ENCODE measurements at regions not wholly inside any gene's neighbourhood (a gene's known extent, or its start where the extent isn't known, plus 50 kb on each side); places are given as distances from the start of the nearest gene placed in this dataset.

DNA sequence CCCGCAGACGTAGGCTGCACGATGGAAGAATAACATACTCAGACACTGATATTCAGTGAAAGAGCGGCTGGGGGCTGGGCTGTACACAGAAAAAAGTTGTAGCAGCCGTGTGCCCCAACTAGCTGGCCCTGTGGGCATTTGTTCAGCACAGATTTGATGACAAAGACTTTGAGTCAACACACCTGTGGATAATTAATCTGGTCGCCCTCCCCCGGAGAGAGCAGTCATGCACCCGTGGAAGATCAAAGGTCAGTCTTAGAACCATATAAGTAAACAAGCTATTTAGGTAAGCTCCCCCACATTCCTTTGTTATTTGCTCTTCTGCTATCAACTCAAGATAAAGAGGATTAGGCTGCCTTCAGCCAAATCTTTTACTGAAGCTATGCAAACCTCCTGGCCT, 148.4 kb upstream of the HMCN1 start:
- H3K9me3 Mint-ChIP-seq: peaks cover 55% of the 10 kb centered on the region
- no peaks in the 10 kb centered on the region for H3K4me1 Mint-ChIP-seq
- H3K36me3 Mint-ChIP-seq (ENCODE audit: low read depth): peaks cover 16% of the 10 kb centered on the region
- TF ChIP-seq, protein P1, sequence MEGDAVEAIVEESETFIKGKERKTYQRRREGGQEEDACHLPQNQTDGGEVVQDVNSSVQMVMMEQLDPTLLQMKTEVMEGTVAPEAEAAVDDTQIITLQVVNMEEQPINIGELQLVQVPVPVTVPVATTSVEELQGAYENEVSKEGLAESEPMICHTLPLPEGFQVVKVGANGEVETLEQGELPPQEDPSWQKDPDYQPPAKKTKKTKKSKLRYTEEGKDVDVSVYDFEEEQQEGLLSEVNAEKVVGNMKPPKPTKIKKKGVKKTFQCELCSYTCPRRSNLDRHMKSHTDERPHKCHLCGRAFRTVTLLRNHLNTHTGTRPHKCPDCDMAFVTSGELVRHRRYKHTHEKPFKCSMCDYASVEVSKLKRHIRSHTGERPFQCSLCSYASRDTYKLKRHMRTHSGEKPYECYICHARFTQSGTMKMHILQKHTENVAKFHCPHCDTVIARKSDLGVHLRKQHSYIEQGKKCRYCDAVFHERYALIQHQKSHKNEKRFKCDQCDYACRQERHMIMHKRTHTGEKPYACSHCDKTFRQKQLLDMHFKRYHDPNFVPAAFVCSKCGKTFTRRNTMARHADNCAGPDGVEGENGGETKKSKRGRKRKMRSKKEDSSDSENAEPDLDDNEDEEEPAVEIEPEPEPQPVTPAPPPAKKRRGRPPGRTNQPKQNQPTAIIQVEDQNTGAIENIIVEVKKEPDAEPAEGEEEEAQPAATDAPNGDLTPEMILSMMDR (IDR thresholded peaks at IDR 0.05): no peak
- no peak overlapping the region for H3K27ac Mint-ChIP-seq
- no peaks in the 10 kb centered on the region for H3K27me3 Mint-ChIP-seq (ENCODE audit: low read depth, poor library complexity)
- DNase-seq: no peak
- H3K4me3 Mint-ChIP-seq: no peak overlapping the region

DNA sequence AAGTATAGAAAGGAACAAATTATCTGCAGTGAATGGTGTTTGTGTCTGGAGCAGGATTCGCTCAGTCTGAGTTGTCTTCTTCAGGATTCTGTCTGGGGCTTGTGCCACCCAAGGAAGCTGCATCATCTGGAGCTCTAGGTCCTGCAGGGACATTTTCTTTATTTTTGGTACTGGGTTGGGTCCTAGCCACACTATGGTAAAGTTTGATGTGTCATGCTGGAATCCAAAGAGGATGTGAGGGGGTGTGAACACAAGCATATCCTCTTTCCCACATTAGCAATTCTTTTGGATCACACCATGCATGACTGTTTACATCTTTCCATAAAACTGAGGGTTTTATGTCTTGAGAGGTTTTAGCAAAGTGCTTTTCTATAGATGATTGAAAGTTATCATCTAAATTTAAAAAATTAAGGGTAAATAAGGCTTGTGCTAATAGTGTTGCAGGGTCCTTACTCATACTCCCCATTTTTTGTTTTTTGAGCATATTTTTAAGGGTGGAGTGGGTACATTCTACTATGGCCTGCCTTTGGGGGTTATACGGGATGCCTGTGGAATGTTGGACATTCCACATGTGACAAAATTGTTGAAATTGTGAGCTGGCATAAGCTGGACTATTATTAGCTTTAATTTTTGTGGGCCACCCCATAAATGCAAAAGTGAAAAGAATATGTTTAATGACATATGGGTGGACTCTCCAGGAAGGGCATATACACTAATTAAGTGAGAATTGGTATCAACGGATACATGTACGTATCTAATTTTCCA, 152.0 kb upstream of the HMCN1 start:
- TF ChIP-seq, protein P1 (IDR thresholded peaks at IDR 0.05): no peak
- no peaks in the 10 kb centered on the region for H3K4me1 Mint-ChIP-seq
- no peak overlapping the region for H3K4me3 Mint-ChIP-seq
- peaks cover 24% of the 10 kb centered on the region for H3K36me3 Mint-ChIP-seq (ENCODE audit: low read depth)
- no peaks in the 10 kb centered on the region for H3K27me3 Mint-ChIP-seq (ENCODE audit: low read depth, poor library complexity)
- no peak overlapping the region for H3K27ac Mint-ChIP-seq
- DNase-seq: no peak
- H3K9me3 Mint-ChIP-seq: peaks cover 90% of the 10 kb centered on the region

DNA sequence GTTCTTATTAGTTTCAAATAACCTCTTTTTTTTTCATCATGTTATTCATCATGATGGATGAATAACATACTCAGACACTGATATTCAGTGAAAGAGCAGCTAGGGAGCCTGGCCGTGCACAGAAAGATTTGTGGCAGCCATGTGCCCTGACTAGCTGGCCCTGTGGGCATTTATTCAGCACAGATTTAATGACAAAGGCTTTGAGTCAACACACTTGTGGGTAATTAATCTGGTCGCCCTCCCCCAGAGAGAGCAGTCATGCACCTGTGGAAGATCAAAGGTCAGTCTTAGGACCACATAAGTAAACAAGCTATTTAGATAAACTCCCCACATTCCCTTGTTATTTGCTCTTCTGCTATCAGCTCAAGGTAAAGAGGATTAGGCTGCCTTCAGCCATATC, 153.2 kb upstream of the HMCN1 start:
- H3K36me3 Mint-ChIP-seq (ENCODE audit: low read depth): peaks cover 20% of the 10 kb centered on the region
- TF ChIP-seq, protein P1 (IDR thresholded peaks at IDR 0.05): no peak
- no peaks in the 10 kb centered on the region for H3K27me3 Mint-ChIP-seq (ENCODE audit: low read depth, poor library complexity)
- H3K27ac Mint-ChIP-seq: no peak overlapping the region
- H3K4me3 Mint-ChIP-seq: no peak overlapping the region
- DNase-seq: no peak
- H3K9me3 Mint-ChIP-seq: peaks cover 86% of the 10 kb centered on the region
- H3K4me1 Mint-ChIP-seq: no peaks in the 10 kb centered on the region

DNA sequence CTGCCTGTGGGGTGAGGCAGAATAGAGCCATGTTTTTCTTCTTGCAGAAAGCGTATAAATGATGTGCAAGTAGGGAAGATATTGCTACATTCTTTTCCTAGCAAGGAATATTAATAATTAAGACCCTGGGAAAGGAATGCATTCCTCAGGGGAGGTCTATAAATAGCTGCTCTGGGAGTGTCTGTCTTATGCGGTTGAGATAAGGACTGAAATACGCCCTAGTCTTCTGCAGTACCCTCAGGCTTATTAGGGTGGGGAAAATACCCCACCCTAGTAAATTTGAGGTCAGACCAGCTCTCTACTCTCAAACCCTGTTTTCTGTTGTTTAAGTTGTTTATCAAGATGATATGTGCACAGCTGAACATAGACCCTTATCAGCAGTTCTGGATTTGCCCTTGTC, 155.9 kb upstream of the HMCN1 start:
- H3K27me3 Mint-ChIP-seq (ENCODE audit: low read depth, poor library complexity): no peaks in the 10 kb centered on the region
- H3K27ac Mint-ChIP-seq: no peak overlapping the region
- H3K9me3 Mint-ChIP-seq: peaks cover 62% of the 10 kb centered on the region
- no peak for DNase-seq
- H3K36me3 Mint-ChIP-seq (ENCODE audit: low read depth): peaks cover 15% of the 10 kb centered on the region
- TF ChIP-seq, protein P1 (IDR thresholded peaks at IDR 0.05): no peak
- H3K4me1 Mint-ChIP-seq: no peaks in the 10 kb centered on the region
- H3K4me3 Mint-ChIP-seq: no peak overlapping the region

DNA sequence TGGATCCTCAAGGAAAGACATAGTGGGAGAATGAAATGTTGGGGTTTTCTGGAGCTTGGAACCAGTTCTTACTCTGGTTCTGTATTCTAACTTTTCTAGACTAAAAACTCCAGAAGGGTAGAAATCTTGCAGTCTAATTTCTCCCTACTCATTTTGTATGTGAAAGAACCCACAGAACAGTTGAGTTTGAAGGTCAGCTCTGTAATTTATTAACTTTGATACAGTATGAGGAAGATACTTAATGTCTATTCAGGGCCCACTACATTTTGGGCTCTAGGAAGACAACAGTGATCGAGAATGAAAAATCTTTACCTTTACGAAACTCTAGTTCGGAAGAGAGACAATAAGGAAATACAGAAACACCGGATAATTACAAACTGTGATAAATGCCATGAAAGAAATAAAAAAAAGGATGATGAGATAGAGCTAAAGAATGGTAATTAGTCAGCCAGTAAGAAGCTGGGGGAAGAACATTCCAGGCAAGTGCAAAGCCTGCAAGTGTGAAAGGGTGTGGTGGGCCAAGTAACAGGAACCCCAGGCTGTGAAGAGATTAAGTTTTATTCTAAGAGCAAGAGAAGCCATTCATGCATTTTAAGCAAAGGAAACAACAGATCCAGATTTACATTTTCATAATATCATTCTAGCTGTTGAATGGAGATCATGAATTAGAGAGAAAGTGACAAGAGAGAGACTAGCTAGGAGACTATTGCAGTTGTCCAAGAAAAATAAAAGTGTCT, 159.9 kb upstream of the HMCN1 start:
- Mint-ChIP-seq H3K36me3 (ENCODE audit: low read depth) (peaks cover 5% of the 10 kb centered on the region), H3K4me1 (no peaks in the 10 kb centered on the region), H3K9me3 (peaks cover 22% of the 10 kb centered on the region), H3K27me3 (ENCODE audit: low read depth, poor library complexity) (no peaks in the 10 kb centered on the region), H3K27ac (no peak overlapping the region), H3K4me3 (no peak overlapping the region)
- DNase-seq: no peak
- TF ChIP-seq, protein P1 (IDR thresholded peaks at IDR 0.05): no peak
